ENCODE measurements at regions not wholly inside any gene's neighbourhood (a gene's known extent, or its start where the extent isn't known, plus 50 kb on each side); places are given as distances from the start of the nearest gene placed in this dataset.

DNA sequence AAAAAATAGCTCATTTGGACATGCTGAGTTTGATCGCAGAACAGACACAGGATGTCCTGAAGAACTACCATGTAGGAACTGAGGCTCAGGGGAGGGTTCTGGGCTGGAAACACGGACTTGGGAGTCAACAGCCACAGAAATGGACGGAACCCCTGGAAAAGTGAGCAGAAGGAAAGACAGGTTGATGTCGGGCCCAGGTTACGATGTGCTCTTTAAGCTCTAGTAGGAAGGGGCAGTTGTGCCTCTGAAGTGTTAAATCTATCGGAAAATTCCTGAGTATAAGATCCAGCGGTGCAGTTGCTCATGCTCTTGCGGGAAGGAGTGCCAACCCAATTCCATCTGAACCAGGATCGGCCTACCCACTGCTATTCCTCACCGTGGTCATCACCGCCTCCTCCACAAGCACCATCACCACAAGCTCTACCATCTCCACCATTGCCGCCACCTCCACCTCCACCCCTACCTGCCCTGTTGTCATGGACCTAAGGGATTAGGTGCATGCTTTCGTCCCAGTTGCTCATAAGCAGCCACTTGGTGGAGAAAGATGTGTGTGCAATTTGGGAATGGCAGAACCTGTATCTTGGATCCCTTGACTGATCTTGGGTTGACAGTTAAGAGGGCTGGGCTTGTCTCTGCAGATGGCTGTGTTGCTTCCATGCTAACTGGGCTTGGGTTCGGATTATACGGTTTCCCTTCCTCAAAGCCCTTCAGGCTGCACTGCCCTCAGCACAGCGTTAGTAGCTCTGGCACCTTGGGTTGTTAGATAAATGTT is 108.5 kb downstream of the ASB7 start (continued):
- TF ChIP-seq, protein P1, sequence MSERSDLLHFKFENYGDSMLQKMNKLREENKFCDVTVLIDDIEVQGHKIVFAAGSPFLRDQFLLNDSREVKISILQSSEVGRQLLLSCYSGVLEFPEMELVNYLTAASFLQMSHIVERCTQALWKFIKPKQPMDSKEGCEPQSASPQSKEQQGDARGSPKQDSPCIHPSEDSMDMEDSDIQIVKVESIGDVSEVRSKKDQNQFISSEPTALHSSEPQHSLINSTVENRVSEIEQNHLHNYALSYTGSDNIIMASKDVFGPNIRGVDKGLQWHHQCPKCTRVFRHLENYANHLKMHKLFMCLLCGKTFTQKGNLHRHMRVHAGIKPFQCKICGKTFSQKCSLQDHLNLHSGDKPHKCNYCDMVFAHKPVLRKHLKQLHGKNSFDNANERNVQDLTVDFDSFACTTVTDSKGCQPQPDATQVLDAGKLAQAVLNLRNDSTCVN (CRISPR knock-in tag; IDR thresholded peaks at IDR 0.05): no peak
- TF ChIP-seq SAP30 (IDR thresholded peaks at IDR 0.05; ENCODE audit: borderline replicate concordance, insufficient read depth, low read depth, low read length, poor library complexity, severe bottlenecking) (no peak), KAT2B (IDR thresholded peaks at IDR 0.05; ENCODE audit: low read depth, low read length) (no peak), SMAD3 (CRISPR knock-in tag; conservative IDR thresholded peaks at IDR 0.05) (no peak), FOXK1 (CRISPR knock-in tag; IDR thresholded peaks at IDR 0.05; ENCODE audit: borderline replicate concordance) (no peak)

DNA sequence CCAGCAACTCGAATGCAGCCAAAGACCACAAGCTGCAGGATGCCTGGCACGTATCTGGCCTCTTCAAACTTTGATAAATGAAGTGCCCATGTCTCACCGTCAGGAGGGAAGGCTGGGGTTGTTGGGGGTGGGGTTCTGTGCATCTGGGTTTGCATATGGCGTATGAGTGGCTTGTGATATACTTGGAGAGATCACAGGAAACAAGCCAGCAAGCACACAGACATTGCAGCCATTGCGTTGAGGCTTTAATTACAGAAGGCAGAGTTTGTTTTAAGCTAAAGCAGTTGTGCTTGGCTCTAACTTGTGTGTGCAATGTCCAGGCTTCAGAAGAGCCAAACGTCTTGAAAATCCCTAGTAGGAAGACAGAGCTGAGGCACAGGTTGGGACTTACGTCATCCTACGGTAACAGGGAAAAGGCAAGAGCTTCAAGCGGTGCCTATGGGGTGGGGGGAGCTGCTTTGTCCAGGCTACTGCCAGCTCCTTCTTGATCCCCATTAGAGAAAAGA is 109.2 kb downstream of the ASB7 start:
- 0 out of 2 replicates have a peak, but pooled peaks cover 4% of the 10 kb centered on the region for H4K20me1 ChIP-seq (replicated peaks; ENCODE audit: control insufficient read depth, insufficient read depth, low read length)
- peaks cover 4 to 37% of the 10 kb centered on the region in 2 experiments; a peak in 3 of 5 replicates for H3K27me3 ChIP-seq (ENCODE audit: control insufficient read depth in 2 of 2, insufficient read depth in 2 of 2, low read length in 2 of 2)
- DNase-seq (ENCODE audit: extremely low read depth in 1 of 4, low spot score in 3 of 4) (no peak), FAIRE-seq (no peak), ATAC-seq (no peak)
- ChIA-PET POLR2A (no interaction called here), CTCF (ENCODE audit: low intra/inter-chr PET ratio) (no interaction called here)
- no peak overlapping the region for H3K9ac ChIP-seq (ENCODE audit: insufficient read depth in 1 of 2, low read depth in 2 of 2, low read length in 2 of 2)
- BruUV-seq (replicated peaks): no TSS peak
- intact Hi-C loops (cut with micrococcal nuclease) (no loop called here), in situ Hi-C loops (cut with MboI) (no loop called here)
- H3K36me3 ChIP-seq (ENCODE audit: control insufficient read depth, insufficient read depth, low read length): no peaks in the 10 kb centered on the region
- H3K79me2 ChIP-seq (ENCODE audit: control insufficient read depth, insufficient read depth, low read length): no peaks in the 10 kb centered on the region
- no peaks in the 10 kb centered on the region for H3K9me3 ChIP-seq (replicated peaks; ENCODE audit: control insufficient read depth, insufficient read depth, low read depth, low read length)
- H3K4me2 ChIP-seq (ENCODE audit: insufficient read depth, low read length): no peak overlapping the region
- no peak overlapping the region for H2AFZ ChIP-seq (ENCODE audit: low read depth, low read length)
- H3K9me1 ChIP-seq (ENCODE audit: control insufficient read depth, insufficient read depth, low read length): no peaks in the 10 kb centered on the region
- WGBS (ENCODE audit: insufficient coverage, low coverage, missing lambda C conversion rate): 0% methylated on average over 8 of the region's 9 CpGs
- no peak overlapping the region for H3K27ac ChIP-seq (ENCODE audit: extremely low read depth, low read depth, low read length)
- H3K4me1 ChIP-seq (replicated peaks in 1 of 2; ENCODE audit: control insufficient read depth in 2 of 2, insufficient read depth in 2 of 2, low read length in 2 of 2): no peaks in the 10 kb centered on the region
- no peak overlapping the region for H3K4me3 ChIP-seq
- no peak for TF ChIP-seq ZNF140 (CRISPR knock-in tag; IDR thresholded peaks at IDR 0.05)
- no peak for TF ChIP-seq SMARCA5 (IDR thresholded peaks at IDR 0.05)
- TF ChIP-seq ZNF668 (CRISPR knock-in tag; IDR thresholded peaks at IDR 0.05): no peak
- no peak for TF ChIP-seq MYNN (IDR thresholded peaks at IDR 0.05)
- no peak for TF ChIP-seq MYNN (CRISPR knock-in tag; IDR thresholded peaks at IDR 0.05)
- no peak for TF ChIP-seq KDM5B (IDR thresholded peaks at IDR 0.05; ENCODE audit: insufficient replicate concordance, low read depth, low read length)
- TF ChIP-seq MCM7 (IDR thresholded peaks at IDR 0.05): no peak
- TF ChIP-seq, protein P2, sequence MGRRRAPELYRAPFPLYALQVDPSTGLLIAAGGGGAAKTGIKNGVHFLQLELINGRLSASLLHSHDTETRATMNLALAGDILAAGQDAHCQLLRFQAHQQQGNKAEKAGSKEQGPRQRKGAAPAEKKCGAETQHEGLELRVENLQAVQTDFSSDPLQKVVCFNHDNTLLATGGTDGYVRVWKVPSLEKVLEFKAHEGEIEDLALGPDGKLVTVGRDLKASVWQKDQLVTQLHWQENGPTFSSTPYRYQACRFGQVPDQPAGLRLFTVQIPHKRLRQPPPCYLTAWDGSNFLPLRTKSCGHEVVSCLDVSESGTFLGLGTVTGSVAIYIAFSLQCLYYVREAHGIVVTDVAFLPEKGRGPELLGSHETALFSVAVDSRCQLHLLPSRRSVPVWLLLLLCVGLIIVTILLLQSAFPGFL (CRISPR knock-in tag; IDR thresholded peaks at IDR 0.05): no peak
- no peak for TF ChIP-seq NFRKB (IDR thresholded peaks at IDR 0.05; ENCODE audit: low read depth)
- TF ChIP-seq CEBPB (tag; IDR thresholded peaks at IDR 0.05): no peak
- TF ChIP-seq, protein P3, sequence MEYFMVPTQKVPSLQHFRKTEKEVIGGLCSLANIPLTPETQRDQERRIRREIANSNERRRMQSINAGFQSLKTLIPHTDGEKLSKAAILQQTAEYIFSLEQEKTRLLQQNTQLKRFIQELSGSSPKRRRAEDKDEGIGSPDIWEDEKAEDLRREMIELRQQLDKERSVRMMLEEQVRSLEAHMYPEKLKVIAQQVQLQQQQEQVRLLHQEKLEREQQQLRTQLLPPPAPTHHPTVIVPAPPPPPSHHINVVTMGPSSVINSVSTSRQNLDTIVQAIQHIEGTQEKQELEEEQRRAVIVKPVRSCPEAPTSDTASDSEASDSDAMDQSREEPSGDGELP (CRISPR knock-in tag; IDR thresholded peaks at IDR 0.05; ENCODE audit: borderline replicate concordance): no peak
- TF ChIP-seq, protein P4, sequence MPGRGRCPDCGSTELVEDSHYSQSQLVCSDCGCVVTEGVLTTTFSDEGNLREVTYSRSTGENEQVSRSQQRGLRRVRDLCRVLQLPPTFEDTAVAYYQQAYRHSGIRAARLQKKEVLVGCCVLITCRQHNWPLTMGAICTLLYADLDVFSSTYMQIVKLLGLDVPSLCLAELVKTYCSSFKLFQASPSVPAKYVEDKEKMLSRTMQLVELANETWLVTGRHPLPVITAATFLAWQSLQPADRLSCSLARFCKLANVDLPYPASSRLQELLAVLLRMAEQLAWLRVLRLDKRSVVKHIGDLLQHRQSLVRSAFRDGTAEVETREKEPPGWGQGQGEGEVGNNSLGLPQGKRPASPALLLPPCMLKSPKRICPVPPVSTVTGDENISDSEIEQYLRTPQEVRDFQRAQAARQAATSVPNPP (IDR thresholded peaks at IDR 0.05; ENCODE audit: borderline replicate concordance, insufficient read depth, insufficient read length): no peak
- TF ChIP-seq KLF10 (CRISPR knock-in tag; IDR thresholded peaks at IDR 0.05): no peak

Measured in K562 (cell line).